OCI-LY3 (cell line): ENCODE measurements at regions not wholly inside any gene's neighbourhood (a gene's known extent, or its start where the extent isn't known, plus 50 kb on each side); places are given as distances from the start of the nearest gene placed in this dataset.

ENCODE experiments used
- H2AFZ ChIP-seq: fragments of 200-600, 300-600 bp; shearing (Covaris generic); 2 replicates; pipeline ENCODE4 v1.6.0; 2014; ENCODE audit warnings: antibody characterized with exemption, low read depth, low read length
- H3K27ac ChIP-seq: fragments of 200-600, 300-600 bp; sonication (generic); 2 replicates; pipeline ENCODE4 v1.5.1; 2014; ENCODE audit warnings: mild to moderate bottlenecking, low read length, moderate library complexity, mixed read lengths
- H3K27me3 ChIP-seq: fragments of 200-600, 300-600 bp; sonication (generic); 2 replicates; pipeline ENCODE4 v1.6.1; 2014; ENCODE audit warnings: low read depth, low read length, mixed read lengths
- H3K36me3 ChIP-seq: fragments of 200-600, 300-600 bp; sonication (generic); replicated peaks from 2 replicates; pipeline ENCODE3; 2014; ENCODE audit warnings: low read depth, low read length, mixed read lengths
- H3K4me1 ChIP-seq: fragments of 300-600, 200-600 bp; sonication (generic); 2 replicates; pipeline ENCODE4 v1.6.1; 2014; ENCODE audit warnings: low read length, mixed read lengths
- H3K4me2 ChIP-seq: fragments of 200-600, 300-600 bp; sonication (generic); 2 replicates; pipeline ENCODE4 v1.6.1; 2014; ENCODE audit warnings: low read length, mixed read lengths
- H3K4me3 ChIP-seq: fragments of 300-600, 200-600 bp; sonication (generic); 2 replicates; pipeline ENCODE4 v1.5.1; 2014; ENCODE audit warnings: antibody characterized with exemption, mild to moderate bottlenecking, low read length, moderate library complexity
- H3K79me2 ChIP-seq: fragments of 300-600, 200-600 bp; shearing (Covaris generic); 2 replicates; pipeline ENCODE4 v1.6.1; 2014; ENCODE audit warnings: mild to moderate bottlenecking, low read length, mixed read lengths
- H3K9ac ChIP-seq: fragments of 300-600, 200-600 bp; shearing (Covaris generic); 2 replicates; pipeline ENCODE4 v1.6.0; 2014; ENCODE audit warnings: mild to moderate bottlenecking, low read length, moderate library complexity
- H3K9me3 ChIP-seq: fragments of 200-600, 300-600 bp; shearing (Covaris generic); 2 replicates; pipeline ENCODE4 v1.6.1; 2014; ENCODE audit warnings: low read length, mixed read lengths; ENCODE audit not compliant: insufficient read depth
- H4K20me1 ChIP-seq: fragments of 200-600, 300-600 bp; sonication (generic); 2 replicates; pipeline ENCODE4 v1.6.1; 2016; ENCODE audit warnings: low read length, mixed read lengths; ENCODE audit not compliant: insufficient read depth
- CTCF ChIP-seq: fragments of 200-600, 300-600 bp; sonication (generic); IDR thresholded peaks from 2 replicates; pipeline ENCODE4 v1.5.1; 2014; ENCODE audit warnings: antibody characterized with exemption, low read length, low read depth
- EZH2phosphoT487 ChIP-seq: fragments of 200-600 bp; shearing (Covaris generic); IDR thresholded peaks from 2 replicates; pipeline ENCODE4 v1.6.1; 2018; ENCODE audit warnings: antibody characterized with exemption, mixed run types, low read depth

DNA sequence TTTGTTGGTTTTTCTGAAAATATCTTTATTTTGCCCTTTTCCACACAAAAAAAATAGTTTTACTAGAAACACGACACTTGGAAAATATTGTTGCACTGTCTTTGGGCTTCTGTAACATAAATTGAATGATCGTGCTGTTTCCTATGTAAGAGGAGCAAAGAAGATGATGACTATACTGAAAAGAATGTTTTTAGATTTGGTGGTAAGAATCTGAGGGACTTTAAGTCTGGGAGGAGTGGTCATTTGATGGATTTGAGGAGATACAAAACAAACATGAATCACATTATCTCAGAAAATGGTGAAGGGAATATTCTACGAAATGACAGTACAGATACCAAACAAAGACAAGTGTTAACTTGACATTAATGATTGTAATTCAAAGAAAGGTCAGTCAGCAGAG lies 328.8 kb downstream of the ADAM29 start:
- H3K9me3 ChIP-seq, result peaks cover 16% of the 10 kb centered on the region; the same call in 1 of the 2 replicates
- H3K4me3 ChIP-seq, result no peak overlapping the region
- TF ChIP-seq CTCF (no peak), EZH2phosphoT487 (no peak)
- H4K20me1 ChIP-seq, result no peaks in the 10 kb centered on the region
- H3K27me3 ChIP-seq, result no peaks in the 10 kb centered on the region
- H3K4me1 ChIP-seq, result no peaks in the 10 kb centered on the region
- H2AFZ ChIP-seq, result no peak overlapping the region
- no peaks in the 10 kb centered on the region for H3K79me2 ChIP-seq
- no peak overlapping the region for H3K4me2 ChIP-seq
- H3K36me3 ChIP-seq, result peaks cover 2% of the 10 kb centered on the region
- H3K9ac ChIP-seq, result no peak overlapping the region
- H3K27ac ChIP-seq, result no peak overlapping the region

GRCh38 chr4:175252642-175253041 lies 334.5 kb downstream of the ADAM29 start:
- H3K4me3 ChIP-seq, result no peak overlapping the region
- H3K9ac ChIP-seq, result no peak overlapping the region
- no peaks in the 10 kb centered on the region for H3K27me3 ChIP-seq
- H3K79me2 ChIP-seq, result no peaks in the 10 kb centered on the region
- H3K4me1 ChIP-seq, result peaks cover 9% of the 10 kb centered on the region
- peaks cover 3% of the 10 kb centered on the region; the same call in 1 of the 2 replicates for H3K9me3 ChIP-seq
- H4K20me1 ChIP-seq, result no peaks in the 10 kb centered on the region
- no peak overlapping the region for H3K4me2 ChIP-seq
- H3K27ac ChIP-seq, result no peak overlapping the region
- H3K36me3 ChIP-seq, result peaks cover 2% of the 10 kb centered on the region
- H2AFZ ChIP-seq, result peak overlapping the region; percentile 84
- TF ChIP-seq CTCF (peak; percentile 32), EZH2phosphoT487 (no peak)

GRCh38 chr4:175253184-175253902 lies 335.2 kb downstream of the ADAM29 start:
- Histone ChIP-seq H4K20me1 (no peaks in the 10 kb centered on the region), H3K27ac (no peak overlapping the region), H3K4me3 (no peak overlapping the region), H3K79me2 (no peaks in the 10 kb centered on the region), H3K9me3 (peaks cover 3% of the 10 kb centered on the region; the same call in 1 of the 2 replicates), H3K4me2 (no peak overlapping the region), H3K36me3 (peaks cover 2% of the 10 kb centered on the region), H3K27me3 (no peaks in the 10 kb centered on the region), H3K4me1 (peaks cover 9% of the 10 kb centered on the region), H2AFZ (peak overlapping the region; percentile 84), H3K9ac (no peak overlapping the region; the same call in 1 of the 2 replicates)
- TF ChIP-seq EZH2phosphoT487, result no peak
- peak; percentile 88 for TF ChIP-seq CTCF

GRCh38 chr4:175263537-175263936 lies 345.4 kb downstream of the ADAM29 start:
- Histone ChIP-seq H3K27ac (no peak overlapping the region), H3K36me3 (no peaks in the 10 kb centered on the region), H3K27me3 (no peaks in the 10 kb centered on the region), H2AFZ (no peak overlapping the region), H3K9ac (no peak overlapping the region), H3K79me2 (no peaks in the 10 kb centered on the region), H3K9me3 (no peaks in the 10 kb centered on the region), H3K4me3 (no peak overlapping the region), H4K20me1 (no peaks in the 10 kb centered on the region), H3K4me1 (no peaks in the 10 kb centered on the region), H3K4me2 (no peak overlapping the region)
- no peak for TF ChIP-seq EZH2phosphoT487
- TF ChIP-seq CTCF, result no peak
